HG02623 (cell line): ENCODE measurements at regions not wholly inside any gene's neighbourhood (a gene's known extent, or its start where the extent isn't known, plus 50 kb on each side); places are given as distances from the start of the nearest gene placed in this dataset.

Experiments
- ATAC-seq: cut with Tn5 transposase; IDR thresholded peaks from one replicate; pipeline ENCODE4 v1.9.1; 2021; ENCODE audit warnings: moderate library complexity; ENCODE audit not compliant: unreplicated experiment

GRCh38 chr1:218965821-218966220, 207.9 kb upstream of the LYPLAL1 start:
- ATAC-seq: no peak

- no peak for ATAC-seq
Measured at GRCh38 chr1:218967254-218967653, 206.4 kb upstream of the LYPLAL1 start.

- ATAC-seq: no peak
Measured at GRCh38 chr1:218967836-218968235, 205.8 kb upstream of the LYPLAL1 start.

GRCh38 chr1:218969006-218969405, 204.7 kb upstream of the LYPLAL1 start:
- no peak for ATAC-seq

- ATAC-seq: no peak
Measured at GRCh38 chr1:218970397-218970990, 203.2 kb upstream of the LYPLAL1 start.

GRCh38 chr1:218971156-218971555, 202.5 kb upstream of the LYPLAL1 start:
- ATAC-seq: no peak

GRCh38 chr1:218980881-218981280, 192.8 kb upstream of the LYPLAL1 start:
- no peak for ATAC-seq

- no peak for ATAC-seq
Measured at GRCh38 chr1:218982482-218982881, 191.2 kb upstream of the LYPLAL1 start.

GRCh38 chr1:218983433-218983832, 190.2 kb upstream of the LYPLAL1 start:
- ATAC-seq: no peak

- ATAC-seq: no peak
Measured at GRCh38 chr1:218983848-218984247, 189.8 kb upstream of the LYPLAL1 start.

GRCh38 chr1:218985424-218985984, 188.2 kb upstream of the LYPLAL1 start:
- no peak for ATAC-seq

- no peak for ATAC-seq
Measured at GRCh38 chr1:218986816-218987215, 186.9 kb upstream of the LYPLAL1 start.

- no peak for ATAC-seq
Measured at GRCh38 chr1:218990019-218990418, 183.7 kb upstream of the LYPLAL1 start.

- no peak for ATAC-seq
Measured at GRCh38 chr1:218991089-218991488, 182.6 kb upstream of the LYPLAL1 start.

GRCh38 chr1:218994615-218995014, 179.1 kb upstream of the LYPLAL1 start:
- no peak for ATAC-seq

GRCh38 chr1:218995091-218995665, 178.5 kb upstream of the LYPLAL1 start:
- ATAC-seq: no peak

- ATAC-seq: no peak
Measured at GRCh38 chr1:218996362-218996761, 177.3 kb upstream of the LYPLAL1 start.

GRCh38 chr1:219000005-219000404, 173.7 kb upstream of the LYPLAL1 start:
- ATAC-seq: no peak

GRCh38 chr1:219000631-219001030, 173.0 kb upstream of the LYPLAL1 start:
- ATAC-seq: no peak

- ATAC-seq: no peak
Measured at GRCh38 chr1:219010720-219011119, 163.0 kb upstream of the LYPLAL1 start.

GRCh38 chr1:219020386-219020785, 153.3 kb upstream of the LYPLAL1 start:
- ATAC-seq: no peak

GRCh38 chr1:219020846-219021245, 152.8 kb upstream of the LYPLAL1 start:
- no peak for ATAC-seq
